HG03469 (cell line): ENCODE measurements at regions not wholly inside any gene's neighbourhood (a gene's known extent, or its start where the extent isn't known, plus 50 kb on each side); places are given as distances from the start of the nearest gene placed in this dataset.

Source experiments
- ATAC-seq: cut with Tn5 transposase; IDR thresholded peaks from one replicate; pipeline ENCODE4 v1.9.1; 2021; ENCODE audit warnings: mild to moderate bottlenecking, moderate library complexity, moderate number of reproducible peaks; ENCODE audit not compliant: unreplicated experiment

DNA sequence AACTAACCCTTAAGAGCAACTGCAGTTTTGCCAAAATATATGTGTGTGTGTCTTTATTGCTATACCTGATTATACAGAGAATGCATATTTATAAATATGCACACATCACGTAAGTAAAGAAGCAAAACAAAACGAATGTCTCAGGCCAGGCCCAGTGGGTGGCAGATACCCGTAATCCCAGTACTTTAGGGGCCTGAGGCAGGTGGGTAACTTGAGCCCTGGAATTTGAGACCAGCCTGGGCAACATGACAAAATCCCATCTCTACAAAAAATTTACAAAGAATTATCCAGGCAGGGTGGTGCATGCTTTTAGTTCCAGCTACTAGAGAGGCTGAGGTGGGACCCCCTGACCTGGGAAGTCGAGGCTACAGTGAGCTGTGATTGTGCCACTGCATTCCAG lies 745.3 kb downstream of the SATB2 start:
- no peak for ATAC-seq

DNA sequence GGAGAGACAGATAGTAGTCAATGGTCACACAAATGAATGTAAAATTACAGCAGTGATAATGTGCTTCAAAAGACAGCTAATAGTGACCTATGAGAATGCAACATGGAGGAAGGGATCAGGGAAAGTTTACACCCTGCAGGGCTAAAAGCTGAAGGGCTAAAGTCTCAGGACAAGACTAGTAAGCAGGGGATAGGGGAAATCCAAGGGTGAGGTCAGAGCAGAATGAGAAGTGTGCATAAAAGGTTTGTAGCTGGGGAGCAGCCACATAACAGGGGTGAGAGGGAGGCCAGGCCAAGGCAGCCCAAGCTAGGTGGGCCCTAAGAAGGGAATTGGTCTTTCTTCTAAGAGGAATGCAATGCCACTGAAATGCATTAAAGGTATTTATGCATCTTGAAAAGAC lies 746.3 kb downstream of the SATB2 start:
- ATAC-seq = no peak

DNA sequence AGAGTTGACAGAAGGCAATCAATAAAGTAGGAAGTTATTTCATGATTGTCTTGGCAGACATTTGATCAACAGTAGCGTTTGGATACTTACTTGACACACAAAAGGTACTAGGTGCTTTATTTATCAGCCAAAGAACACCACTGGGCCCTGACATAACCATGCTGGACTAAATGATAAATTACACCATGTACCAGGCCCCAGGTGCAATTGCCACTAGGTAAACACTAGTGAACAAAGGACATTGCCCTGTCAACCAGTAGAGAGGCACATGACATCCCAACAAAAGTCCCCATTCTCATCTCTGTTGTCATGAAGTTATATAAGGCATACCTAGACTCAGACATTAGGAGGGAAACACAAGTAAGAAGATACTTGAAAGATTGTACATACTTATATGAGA lies 747.2 kb downstream of the SATB2 start:
- ATAC-seq = no peak

DNA sequence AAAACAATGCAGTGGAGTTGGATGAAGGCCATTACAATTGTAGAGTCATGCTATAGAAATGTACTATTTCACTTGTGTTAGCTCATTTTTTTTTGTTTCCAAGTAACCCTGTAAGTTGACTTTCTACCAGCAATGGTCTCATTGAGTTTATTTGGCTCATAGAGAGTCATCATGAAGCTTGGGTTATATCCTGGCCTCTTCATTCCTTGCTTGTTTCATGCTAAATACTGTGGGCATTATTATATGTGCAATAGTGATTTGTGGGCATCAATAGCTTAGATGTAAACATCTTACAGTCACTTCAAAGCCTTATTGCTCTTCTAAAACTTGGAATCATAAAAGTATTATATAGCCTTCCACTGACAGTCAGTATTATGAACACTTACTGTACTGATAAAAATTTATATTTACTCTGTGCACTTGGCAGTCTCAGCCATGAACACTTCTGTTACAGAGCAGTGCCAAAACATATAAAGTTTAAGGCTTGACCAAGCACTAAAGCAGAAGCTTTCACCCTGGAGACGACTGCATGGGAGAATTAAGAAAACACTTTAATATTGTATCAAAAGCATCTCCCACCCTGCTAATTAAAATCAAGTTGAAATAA lies 751.2 kb downstream of the SATB2 start:
- ATAC-seq = no peak

DNA sequence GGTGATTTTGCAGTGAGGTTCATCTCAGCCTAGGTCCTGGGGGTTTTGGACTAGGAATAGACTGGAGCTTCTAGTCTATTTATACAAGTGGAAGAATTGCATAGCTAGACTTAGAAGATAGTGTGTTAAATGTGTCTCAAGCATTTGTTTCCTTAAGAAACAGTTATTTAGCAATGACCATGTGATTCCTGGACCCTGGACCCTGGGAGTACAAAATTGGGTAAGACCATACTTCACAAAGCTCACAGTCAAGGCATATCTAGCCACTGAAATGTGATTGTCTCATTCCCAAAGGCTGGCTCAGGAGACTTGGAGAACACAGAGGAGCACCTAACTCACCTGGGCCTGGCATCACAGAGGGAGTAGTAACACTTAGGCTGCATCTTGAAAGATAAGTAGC lies 754.5 kb downstream of the SATB2 start:
- no peak for ATAC-seq

DNA sequence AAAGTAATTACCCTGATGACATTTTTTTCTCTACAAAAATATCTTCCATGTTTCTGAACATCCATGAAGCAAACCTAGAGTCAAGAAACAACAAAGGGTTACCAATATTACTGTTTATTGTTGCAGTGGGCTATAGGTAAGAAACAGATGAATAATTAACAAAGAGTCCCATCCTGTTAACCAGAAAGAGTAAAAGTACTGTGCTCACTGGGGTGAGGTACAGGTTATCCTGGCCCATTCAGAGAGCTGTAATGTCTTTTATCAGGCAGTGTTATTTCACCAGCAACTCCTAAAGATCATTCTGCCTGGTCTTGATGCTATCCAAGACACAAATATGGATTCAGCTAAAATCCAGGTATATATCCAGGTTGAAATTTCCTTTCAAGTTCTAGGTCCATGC lies 754.9 kb downstream of the SATB2 start:
- ATAC-seq = no peak

DNA sequence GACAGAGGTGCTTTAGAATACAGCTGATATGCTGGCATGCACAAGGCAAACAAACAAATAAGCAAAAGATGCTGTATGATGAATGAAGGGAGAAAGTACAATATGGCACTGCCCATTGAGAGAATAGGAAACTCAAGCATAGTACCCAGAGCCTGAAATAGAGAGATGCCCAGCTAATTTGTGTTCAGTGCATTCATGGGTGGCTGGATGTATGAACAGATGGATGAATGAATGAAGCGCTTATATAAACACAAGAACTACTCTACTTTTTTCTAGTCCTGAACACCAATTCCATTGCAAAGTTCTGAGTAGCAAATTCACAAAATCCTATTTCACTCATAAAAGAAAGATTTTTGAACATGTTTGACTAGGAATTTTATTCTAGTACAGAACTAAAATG lies 756.3 kb downstream of the SATB2 start:
- ATAC-seq = no peak

DNA sequence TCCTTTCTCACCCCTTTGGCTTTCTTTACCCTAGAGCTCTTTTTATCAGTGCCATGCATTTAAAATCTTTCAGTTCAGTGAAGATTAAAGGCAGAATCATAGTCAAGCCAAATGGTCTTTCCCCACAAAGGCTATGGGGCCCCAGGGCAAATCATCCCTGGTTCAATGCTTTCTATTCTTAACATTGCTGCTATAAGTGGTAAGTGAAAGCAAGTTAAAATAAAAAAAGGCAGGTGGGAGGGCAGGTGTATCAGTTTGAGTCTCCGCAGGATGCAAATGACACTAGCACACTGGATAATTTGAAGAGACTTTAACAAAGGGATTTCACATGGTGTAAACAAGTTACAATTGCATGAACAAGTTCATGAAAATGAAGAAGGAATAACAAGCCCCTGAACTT lies 757.4 kb downstream of the SATB2 start:
- ATAC-seq = peak; percentile 30

DNA sequence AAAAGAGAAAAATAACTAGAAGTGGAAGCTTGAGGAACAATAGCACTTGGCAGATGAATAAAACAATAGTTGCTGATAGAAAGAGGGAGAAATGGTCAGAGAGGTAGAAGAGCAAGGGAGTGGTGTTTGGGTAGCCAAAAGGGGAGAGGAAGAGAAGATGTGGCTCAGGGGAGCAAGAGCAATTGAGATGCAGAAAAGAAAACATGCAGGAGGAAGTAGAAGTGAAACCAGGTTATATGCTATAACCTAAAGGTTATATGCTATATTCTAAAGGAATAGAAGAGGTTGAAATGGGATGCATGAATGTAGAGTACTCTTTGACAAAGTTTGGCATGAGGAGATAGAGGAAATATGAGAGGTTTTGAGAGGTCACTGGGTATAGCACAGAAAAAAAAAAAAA lies 759.5 kb downstream of the SATB2 start:
- ATAC-seq = no peak

DNA sequence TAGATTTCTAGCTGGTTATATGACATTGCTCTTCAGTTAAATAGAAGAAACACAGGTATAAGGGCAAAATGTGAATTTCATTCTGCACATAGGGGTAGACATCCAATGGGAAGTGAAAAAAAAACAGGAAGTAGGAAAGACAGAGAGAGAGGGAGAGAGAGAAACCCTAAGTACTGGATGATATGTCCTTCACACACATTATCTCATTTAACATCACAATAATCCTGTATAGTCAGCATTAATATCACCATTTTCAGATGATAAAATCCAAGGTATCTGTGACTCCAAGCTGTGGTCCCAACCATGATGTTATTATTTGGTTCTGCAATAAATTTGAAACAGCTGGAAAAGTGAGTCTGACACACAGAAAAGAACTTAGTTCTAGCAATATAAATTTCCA lies 759.9 kb downstream of the SATB2 start:
- ATAC-seq = no peak

DNA sequence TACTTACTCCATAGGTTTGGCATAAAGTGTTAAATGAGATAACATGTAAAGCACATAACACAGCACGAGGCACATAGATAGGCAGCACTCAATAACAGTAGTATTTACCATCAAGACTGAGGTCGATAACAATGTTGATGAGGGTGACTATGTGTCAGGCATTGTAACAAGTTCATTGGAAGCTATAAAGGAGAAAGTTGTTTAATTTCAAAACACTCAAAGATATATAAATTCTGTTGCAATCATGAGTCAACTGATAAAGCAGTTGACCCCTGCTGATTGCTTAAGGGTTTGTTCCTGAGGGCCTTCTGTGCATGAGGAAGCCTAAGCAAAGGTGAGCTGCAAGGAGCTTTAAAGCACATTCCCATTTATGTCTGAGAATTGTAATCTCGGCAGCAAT lies 760.5 kb downstream of the SATB2 start:
- no peak for ATAC-seq

DNA sequence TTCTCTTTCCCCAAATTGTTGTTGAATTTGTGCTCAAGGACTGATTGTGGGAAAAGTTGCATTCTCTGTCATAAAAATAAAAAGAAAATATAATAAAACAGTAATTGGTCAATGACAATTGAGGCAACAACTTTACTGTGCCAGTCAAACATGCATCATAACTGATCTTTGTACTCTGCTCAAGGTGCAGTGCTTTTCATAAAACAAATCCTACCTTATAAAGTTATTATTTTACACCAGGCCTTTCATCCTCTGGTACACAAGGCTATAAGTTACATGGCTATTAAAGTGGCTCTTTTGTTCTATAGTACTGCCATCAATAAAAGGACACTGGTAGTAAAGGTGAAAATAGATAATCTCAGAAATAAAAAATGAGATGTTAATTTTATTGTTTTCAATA lies 761.9 kb downstream of the SATB2 start:
- ATAC-seq = no peak

DNA sequence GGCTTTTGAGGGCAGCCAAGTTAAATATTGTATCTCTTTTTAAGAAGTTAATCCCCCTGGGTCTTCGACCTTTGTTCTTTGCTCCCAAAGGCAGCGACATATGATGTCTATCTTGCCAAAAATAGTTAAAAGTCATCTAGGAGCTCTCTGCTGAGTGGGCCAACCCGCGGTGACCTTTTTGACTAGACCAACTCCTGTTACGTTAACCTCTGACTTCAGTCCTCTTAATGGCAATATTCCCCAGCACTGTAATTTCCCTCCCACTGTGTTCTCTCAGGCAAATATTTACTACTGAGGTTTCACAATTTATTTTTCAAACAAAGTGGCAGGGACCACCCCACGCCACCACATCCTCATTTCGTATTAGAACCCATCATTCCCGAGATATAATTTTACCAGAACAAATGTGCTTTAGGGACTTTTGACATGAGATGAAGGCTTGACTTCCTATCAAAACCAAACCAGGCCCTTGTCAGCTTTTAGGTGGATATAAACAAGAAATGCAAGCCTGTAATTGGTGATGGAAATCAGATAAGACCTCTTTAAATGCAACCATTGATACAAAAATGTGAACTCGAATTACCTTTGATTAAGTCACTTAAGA lies 764.7 kb downstream of the SATB2 start:
- no peak for ATAC-seq

DNA sequence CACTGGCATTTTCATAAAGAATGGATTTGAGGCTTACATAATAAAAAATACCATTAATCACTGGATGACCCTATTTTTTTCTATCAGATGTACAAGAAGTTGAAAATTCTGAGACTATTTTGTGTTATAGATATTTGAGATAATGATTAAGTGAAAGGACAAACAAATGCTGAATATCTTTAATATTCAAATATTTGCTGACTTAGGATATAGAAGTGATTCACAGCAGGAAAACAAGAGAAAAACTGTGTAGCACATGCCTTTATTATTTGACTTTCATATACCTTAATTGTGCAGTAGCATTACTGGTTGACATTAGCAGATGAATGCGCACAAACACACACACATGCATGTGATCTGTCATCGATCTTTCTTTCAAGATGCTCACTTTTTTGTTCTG lies 766.5 kb downstream of the SATB2 start:
- no peak for ATAC-seq

DNA sequence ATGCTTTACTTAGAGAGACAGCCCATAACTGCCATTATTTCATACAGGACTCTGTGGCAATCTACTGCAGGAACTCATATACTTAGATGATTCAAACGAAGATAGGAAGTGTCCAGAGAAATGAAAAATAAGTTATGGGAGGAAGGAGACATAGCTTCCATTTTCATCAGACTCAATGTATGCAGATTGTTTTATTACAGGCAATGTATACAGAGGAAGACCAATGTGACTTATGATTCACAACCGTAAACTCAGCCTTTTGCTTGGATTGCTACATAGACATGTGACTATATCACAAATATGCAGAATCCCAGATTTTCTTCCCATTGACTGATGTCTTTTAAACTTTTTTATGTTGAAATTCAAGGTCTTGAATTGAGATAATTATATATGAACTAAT lies 793.4 kb downstream of the SATB2 start:
- ATAC-seq = no peak

DNA sequence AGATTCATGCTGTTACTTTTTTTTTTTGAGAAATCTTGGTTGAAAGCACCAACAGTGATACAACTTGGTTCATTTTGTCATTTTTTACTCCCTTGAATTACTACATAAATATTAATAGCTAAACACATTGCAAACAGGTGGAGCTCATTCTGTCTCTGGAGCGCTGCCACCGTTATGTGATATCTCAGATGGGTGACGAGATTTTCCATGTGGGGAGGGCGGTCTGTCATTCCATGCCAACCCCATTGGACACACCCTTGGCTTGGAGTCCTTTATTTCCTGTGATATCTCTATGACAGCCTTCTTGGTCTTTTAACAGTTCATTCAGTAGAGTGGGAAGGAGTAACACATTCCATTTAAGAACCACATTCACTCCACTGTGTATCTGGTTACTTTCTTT lies 794.8 kb downstream of the SATB2 start:
- ATAC-seq = no peak

DNA sequence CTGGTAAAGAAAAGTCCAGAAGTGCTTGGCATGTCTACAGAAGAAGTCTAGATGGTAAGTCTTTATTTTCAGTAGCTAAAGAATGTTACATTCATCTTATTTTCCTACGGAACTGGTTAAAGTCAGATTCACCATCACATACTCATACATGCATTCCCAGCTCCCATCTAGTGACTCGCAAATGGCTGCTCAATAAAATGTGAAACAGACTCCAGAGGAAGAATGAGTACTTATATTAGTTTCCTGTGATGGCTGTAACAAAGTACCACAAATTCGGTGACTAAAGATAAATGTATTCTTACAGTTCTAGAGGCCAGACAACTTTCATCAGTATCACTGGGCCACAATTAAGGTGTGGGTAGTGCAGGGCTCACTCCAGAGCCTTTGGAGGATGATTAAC lies 797.2 kb downstream of the SATB2 start:
- no peak for ATAC-seq

DNA sequence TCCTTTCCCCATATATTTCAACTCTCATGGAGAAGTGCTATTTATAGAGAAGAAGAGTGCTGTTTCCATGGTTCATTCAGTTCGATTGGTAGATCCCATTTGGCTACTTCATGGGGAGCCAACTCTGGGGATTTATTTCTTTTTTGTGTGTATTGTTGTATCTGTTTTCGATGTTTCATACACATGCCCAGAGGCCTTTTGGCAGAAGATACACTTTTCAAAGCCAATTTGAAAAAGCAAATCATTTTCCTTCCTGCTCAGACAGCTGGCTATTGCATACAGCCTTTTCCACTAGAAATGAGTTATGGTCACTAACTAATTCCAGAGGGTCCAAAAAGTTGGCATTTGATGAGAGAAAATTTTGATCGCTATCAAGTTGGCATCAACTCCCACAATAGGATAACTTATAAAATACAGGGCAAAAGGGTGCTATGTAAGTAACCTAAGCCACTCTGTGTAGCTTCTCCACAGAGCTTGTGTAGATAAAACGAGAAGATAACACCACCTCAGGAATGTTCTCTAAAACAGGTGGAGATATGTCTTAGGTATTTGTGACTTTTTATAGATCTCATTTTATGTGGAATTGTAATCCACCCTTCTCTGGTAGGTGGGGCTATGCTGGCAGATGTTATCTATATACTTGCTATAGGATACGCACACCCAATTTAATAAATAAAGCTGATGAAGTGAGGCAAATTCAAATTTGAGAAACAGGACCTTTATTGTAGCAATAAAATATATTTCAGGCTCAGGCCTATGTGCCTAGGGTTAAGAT lies 798.5 kb downstream of the SATB2 start:
- ATAC-seq = no peak

DNA sequence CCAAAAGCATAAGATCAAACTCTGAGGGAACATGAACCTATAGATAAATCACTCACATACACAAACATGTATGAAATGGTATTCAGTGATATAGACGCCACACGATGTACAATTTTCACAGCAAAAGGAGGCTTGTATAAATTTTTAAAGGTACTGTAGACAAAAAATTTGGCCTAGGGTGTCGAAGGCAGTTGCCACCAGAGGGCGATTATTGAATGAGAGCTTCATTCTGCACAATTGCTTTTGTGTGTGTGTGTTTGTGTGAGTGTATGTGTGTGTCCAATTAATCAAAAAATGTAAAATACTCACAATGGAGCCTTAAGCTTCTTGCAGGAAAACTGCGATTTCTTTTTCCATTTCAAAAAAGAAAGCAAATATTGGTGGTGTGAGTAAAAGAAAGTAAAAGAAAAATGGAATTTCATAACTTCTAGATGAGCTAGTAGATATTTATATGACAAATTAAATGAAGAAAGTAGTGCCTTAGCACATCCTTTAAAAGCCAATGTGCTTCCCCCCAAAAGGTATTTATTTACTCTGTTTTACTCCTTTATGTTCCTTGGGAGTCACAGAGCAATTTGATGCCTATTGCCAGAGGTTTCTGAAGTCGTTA lies 800.1 kb downstream of the SATB2 start:
- no peak for ATAC-seq

DNA sequence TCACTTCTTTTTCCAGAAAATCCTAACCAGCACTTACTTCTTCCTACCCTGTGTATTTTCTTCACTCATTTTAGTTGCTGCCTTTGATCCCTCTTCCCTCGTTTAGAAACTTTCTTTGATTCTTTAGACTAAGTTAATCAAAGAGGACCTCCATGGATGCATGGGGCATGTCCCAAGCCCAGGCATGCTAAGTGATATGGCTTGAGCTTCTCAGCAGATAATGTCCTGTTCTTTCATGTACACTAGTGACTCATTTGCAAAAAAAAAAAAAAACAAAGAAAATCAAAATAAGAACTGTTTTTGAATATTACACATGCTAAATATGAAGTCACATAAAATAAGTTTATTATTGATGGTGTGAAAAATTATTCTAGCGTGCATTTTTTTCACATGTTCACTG lies 800.9 kb downstream of the SATB2 start:
- ATAC-seq = no peak

DNA sequence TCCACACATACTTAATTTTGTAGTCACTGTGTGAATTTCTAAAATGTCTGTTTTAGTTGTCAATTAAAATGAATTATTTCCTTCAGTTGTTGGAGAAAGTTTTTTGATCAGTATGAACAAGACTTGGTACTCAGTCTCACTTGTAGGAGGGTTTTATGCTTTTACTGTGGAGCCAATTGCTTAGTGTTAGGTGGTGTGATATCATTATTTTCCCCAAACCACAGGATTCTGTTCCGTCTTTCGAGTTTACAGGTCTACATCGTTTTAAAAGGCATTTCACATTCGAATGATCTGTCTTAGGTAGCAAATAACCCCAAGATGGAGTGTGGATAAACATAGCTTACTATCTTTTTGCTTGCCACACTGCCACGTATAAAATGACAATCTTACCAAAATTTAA lies 803.1 kb downstream of the SATB2 start:
- ATAC-seq = no peak

DNA sequence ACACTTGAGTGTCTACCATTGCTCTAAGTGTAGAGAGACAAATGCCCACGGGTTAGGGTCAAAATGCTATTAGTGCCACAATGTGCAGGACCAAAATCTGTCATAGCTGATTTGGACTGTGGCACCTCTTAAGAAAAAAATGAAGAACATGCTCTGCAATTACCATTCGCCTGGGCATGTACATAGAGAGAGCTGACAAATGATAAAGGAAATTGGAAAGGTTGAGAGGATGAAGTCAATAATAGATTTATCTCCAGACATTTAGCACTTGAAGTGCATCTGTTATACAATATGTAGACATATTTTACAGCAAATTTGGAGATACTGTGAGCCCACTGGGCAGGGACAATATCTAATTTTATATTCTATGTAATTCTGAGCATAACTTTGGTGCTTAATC lies 804.4 kb downstream of the SATB2 start:
- ATAC-seq = no peak
